K562 (cell line): ENCODE measurements at regions not wholly inside any gene's neighbourhood (a gene's known extent, or its start where the extent isn't known, plus 50 kb on each side); places are given as distances from the start of the nearest gene placed in this dataset.

Experiments used
- ATAC-seq: fragments of 200-7000 bp; cut with Tn5 transposase; 3 replicates; pipeline ENCODE4 v1.9.1; 2020; ENCODE audit warnings: moderate library complexity
- BruUV-seq: library from RNA; stranded (reverse); fragments of 400-500 nt; replicated peaks from 2 replicates; lab custom pipeline; 2021; lab: Mats Ljungman, UMichigan
- CTCF ChIA-PET: fragments of 300-600 bp; formaldehyde crosslinking; extraction: SDS; loops from one replicate; lab custom pipeline; 2021; ENCODE audit warnings: low intra/inter-chr PET ratio; lab: Yijun Ruan, JAX
- POLR2A ChIA-PET: fragments of 300-600, 350-650 bp; sonication (Branson Sonifier 250); formaldehyde crosslinking; extraction: SDS; loops from one replicate; lab custom pipeline; 2021; ENCODE audit warnings: antibody characterized with exemption, inconsistent platforms; lab: Yijun Ruan, JAX
- DNase-seq, 4 experiments: peaks; one replicate each; pipeline versions ENCODE4 v3.0.0 to v3.0.0-alpha.2; 2011 to 2018; ENCODE audit warnings: low spot score in 3 of 4, mixed read lengths in 3 of 4; ENCODE audit errors: extremely low read depth in 1 of 4
- FAIRE-seq: peaks from 2 replicates; lab custom pipeline; 2011; peaks lifted over from hg19 to GRCh38; lab: Jason Lieb, UNC
- H2AFZ ChIP-seq: 2 replicates; pipeline ENCODE4 v1.6.0; 2011; ENCODE audit warnings: low read depth, low read length, control low read depth, inconsistent platforms
- H3K27ac ChIP-seq: fragments of 200-600 bp; 3 replicates; pipeline ENCODE4 v1.8.0; 2011; ENCODE audit warnings: low read depth, mild to moderate bottlenecking, control low read depth, inconsistent platforms, low read length, moderate library complexity, mixed read lengths; ENCODE audit errors: extremely low read depth
- H3K27me3 ChIP-seq, 2 experiments: fragments of 300-600 bp in 1 of 2; 2 replicates in 1 of 2; 3 replicates in 1 of 2; pipeline versions ENCODE4 v1.6.0 to v1.8.0; 2011; ENCODE audit warnings: inconsistent platforms in 2 of 2, low read length in 2 of 2, mild to moderate bottlenecking in 1 of 2, mixed read lengths in 1 of 2, moderate library complexity in 1 of 2; ENCODE audit not compliant: control insufficient read depth in 2 of 2, insufficient read depth in 2 of 2
- H3K36me3 ChIP-seq: fragments of 300-600 bp; 3 replicates; pipeline ENCODE4 v1.8.0; 2011; ENCODE audit warnings: mild to moderate bottlenecking, low read length, inconsistent platforms; ENCODE audit not compliant: control insufficient read depth, insufficient read depth
- H3K4me1 ChIP-seq, 2 experiments: fragments of 200-600 bp in 1 of 2; replicated peaks in 1 of 2; 2 replicates in 1 of 2; 3 replicates in 1 of 2; pipeline versions ENCODE4 v1.5.1 to v1.8.0; 2011; ENCODE audit warnings: inconsistent platforms in 2 of 2, low read length in 2 of 2, mild to moderate bottlenecking in 1 of 2, mixed read lengths in 1 of 2, moderate library complexity in 1 of 2; ENCODE audit not compliant: control insufficient read depth in 2 of 2, insufficient read depth in 2 of 2
- H3K4me2 ChIP-seq: 2 replicates; pipeline ENCODE4 v1.6.1; 2011; ENCODE audit warnings: low read length, control low read depth, inconsistent platforms, mixed read lengths; ENCODE audit not compliant: insufficient read depth
- H3K4me3 ChIP-seq: fragments of 200-600 bp; sonication (generic), shearing (Covaris generic); 2 replicates; pipeline ENCODE4 v1.5.1; 2016; ENCODE audit warnings: control low read depth, inconsistent platforms
- H3K79me2 ChIP-seq: fragments of 200-600 bp; 3 replicates; pipeline ENCODE4 v1.8.0; 2011; ENCODE audit warnings: low read length, inconsistent platforms; ENCODE audit not compliant: control insufficient read depth, insufficient read depth
- H3K9ac ChIP-seq, 2 experiments: 2 replicates each; pipeline versions ENCODE4 v1.6.0 to v1.6.1; 2011; ENCODE audit warnings: low read depth in 2 of 2, low read length in 2 of 2, control low read depth in 1 of 2, inconsistent platforms in 1 of 2, mild to moderate bottlenecking in 1 of 2, mixed read lengths in 1 of 2; ENCODE audit not compliant: insufficient read depth in 1 of 2
- H3K9me1 ChIP-seq: one replicate; pipeline ENCODE4 v1.6.0; 2011; ENCODE audit warnings: inconsistent platforms, mild to moderate bottlenecking, low read length, moderate library complexity; ENCODE audit not compliant: control insufficient read depth, insufficient read depth
- H3K9me3 ChIP-seq: replicated peaks from 2 replicates; pipeline ENCODE4 v1.5.1; 2011; ENCODE audit warnings: low read depth, low read length, inconsistent platforms; ENCODE audit not compliant: control insufficient read depth, insufficient read depth
- H4K20me1 ChIP-seq: replicated peaks from 2 replicates; pipeline ENCODE4 v1.6.1; 2011; ENCODE audit warnings: low read length, inconsistent platforms, mixed read lengths; ENCODE audit not compliant: control insufficient read depth, insufficient read depth
- E2F1 ChIP-seq: sonication (generic); formaldehyde crosslinking; IDR thresholded peaks from 2 replicates; pipeline ENCODE4 v1.8.1; 2023; ENCODE audit warnings: mild to moderate bottlenecking, missing genetic modification reagents, moderate library complexity
- ETS2 ChIP-seq: IDR thresholded peaks from 2 replicates; pipeline ENCODE4 v1.6.1; 2016; ENCODE audit warnings: borderline replicate concordance, missing genetic modification characterization, mild to moderate bottlenecking, moderate library complexity, missing compliant biosample characterization; ENCODE audit not compliant: poor library complexity, severe bottlenecking
- KAT2B ChIP-seq: IDR thresholded peaks from one replicate; pipeline ENCODE4 v1.6.1; 2012; ENCODE audit warnings: low read depth, mild to moderate bottlenecking, control low read depth, inconsistent platforms, low read length, moderate library complexity
- SOX6 ChIP-seq: fragments of 450-650 bp; IDR thresholded peaks from 2 replicates; pipeline ENCODE4 v1.6.1; 2014; ENCODE audit warnings: mild to moderate bottlenecking
- SRSF3 ChIP-seq: fragments of 200-400 bp; formaldehyde crosslinking; IDR thresholded peaks from 2 replicates; pipeline ENCODE4 v1.6.1; 2016; ENCODE audit warnings: mild to moderate bottlenecking, low read length, moderate library complexity; ENCODE audit not compliant: insufficient read depth
- STAT6 ChIP-seq: sonication (generic); formaldehyde crosslinking; IDR thresholded peaks from 2 replicates; pipeline ENCODE4 v1.8.1; 2023; ENCODE audit warnings: mild to moderate bottlenecking, missing genetic modification reagents
- THAP12 ChIP-seq: fragments of 250-450 bp; sonication (Bioruptor Pico); IDR thresholded peaks from 2 replicates; pipeline ENCODE4 v1.9.0; 2021; ENCODE audit warnings: mild to moderate bottlenecking, inconsistent platforms
- ZNF274 ChIP-seq: IDR thresholded peaks from 2 replicates; pipeline ENCODE4 v1.6.1; 2011; ENCODE audit warnings: low read depth, mild to moderate bottlenecking, low read length, moderate library complexity, borderline replicate concordance
- ZNF707 ChIP-seq: fragments of 250-450 bp; sonication (Bioruptor Pico); conservative IDR thresholded peaks from 2 replicates; pipeline ENCODE4 v1.8.0; 2022; ENCODE audit warnings: inconsistent platforms, mild to moderate bottlenecking, moderate library complexity
- in situ Hi-C: fragments of 300-500 bp; cut with MboI; formaldehyde crosslinking; loops from 4 replicates; pipeline ENCODE4 v1.15.0; 2018; ENCODE audit warnings: inconsistent platforms, mixed read lengths
- intact Hi-C: fragments of 100-400 bp; cut with micrococcal nuclease; formaldehyde crosslinking; loops from 2 replicates; pipeline ENCODE4 v1.14.2; 2022

GRCh38 chr4:124469981-124470380 is 242.6 kb downstream of the ANKRD50 start:
- no peaks in the 10 kb centered on the region for H3K36me3 ChIP-seq
- DNase-seq: no peak
- BruUV-seq: no TSS peak
- no peaks in the 10 kb centered on the region for H3K4me1 ChIP-seq
- H3K4me2 ChIP-seq: no peak overlapping the region
- TF ChIP-seq ETS2 (no peak), THAP12 (CRISPR knock-in tag) (no peak), KAT2B (no peak), SOX6 (no peak), STAT6 (CRISPR knock-in tag) (no peak), ZNF707 (CRISPR knock-in tag) (no peak), ZNF274 (no peak), E2F1 (CRISPR knock-in tag) (no peak), SRSF3 (no peak)
- no peak for ATAC-seq
- no peak overlapping the region for H3K4me3 ChIP-seq
- no peaks in the 10 kb centered on the region for H4K20me1 ChIP-seq
- CTCF ChIA-PET: no interaction called here
- no peaks in the 10 kb centered on the region for H3K79me2 ChIP-seq
- no peak overlapping the region for H3K9ac ChIP-seq
- H3K27me3 ChIP-seq: no peaks in the 10 kb centered on the region
- FAIRE-seq: no peak
- intact Hi-C loops (loop anchor here (10.0 kb wide), 1 partner anchor 275 kb away; no protein-coding TSS in a partner anchor), in situ Hi-C loops (no loop called here)
- no peak overlapping the region for H3K27ac ChIP-seq
- POLR2A ChIA-PET: no interaction called here
- H3K9me3 ChIP-seq: no peaks in the 10 kb centered on the region
- no peaks in the 10 kb centered on the region for H3K9me1 ChIP-seq
- no peak overlapping the region for H2AFZ ChIP-seq
